OCI-LY3 (cell line): ENCODE measurements at regions not wholly inside any gene's neighbourhood (a gene's known extent, or its start where the extent isn't known, plus 50 kb on each side); places are given as distances from the start of the nearest gene placed in this dataset.

Source experiments
- EZH2phosphoT487 ChIP-seq: fragments of 200-600 bp; shearing (Covaris generic); IDR thresholded peaks from 2 replicates; pipeline ENCODE4 v1.6.1; 2018; ENCODE audit warnings: antibody characterized with exemption, mixed run types, low read depth
- TF ChIP-seq, protein P1 (sequence below): fragments of 200-600, 300-600 bp; sonication (generic); IDR thresholded peaks from 2 replicates; pipeline ENCODE4 v1.5.1; 2014; ENCODE audit warnings: antibody characterized with exemption, low read length, low read depth

DNA sequence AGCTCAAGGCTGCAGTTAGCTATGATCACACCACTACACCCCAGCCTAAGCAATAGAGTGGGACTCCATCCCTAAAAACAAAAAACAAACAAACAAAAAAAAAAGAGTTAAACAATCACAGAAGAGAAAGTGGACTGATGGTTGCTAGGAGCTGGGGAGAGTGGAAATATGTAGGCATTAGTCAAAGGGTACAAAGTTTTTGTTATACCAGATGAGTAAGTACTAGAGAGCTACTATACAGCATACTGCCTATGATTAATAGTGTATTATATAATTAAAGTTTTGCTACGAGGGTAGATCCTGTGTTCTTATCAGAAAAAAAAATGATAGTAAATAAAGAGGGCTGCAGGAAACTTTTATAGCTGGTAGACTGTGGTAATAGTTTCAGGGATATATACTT, 538.6 kb downstream of the ELAVL2 start:
- TF ChIP-seq, protein P1, sequence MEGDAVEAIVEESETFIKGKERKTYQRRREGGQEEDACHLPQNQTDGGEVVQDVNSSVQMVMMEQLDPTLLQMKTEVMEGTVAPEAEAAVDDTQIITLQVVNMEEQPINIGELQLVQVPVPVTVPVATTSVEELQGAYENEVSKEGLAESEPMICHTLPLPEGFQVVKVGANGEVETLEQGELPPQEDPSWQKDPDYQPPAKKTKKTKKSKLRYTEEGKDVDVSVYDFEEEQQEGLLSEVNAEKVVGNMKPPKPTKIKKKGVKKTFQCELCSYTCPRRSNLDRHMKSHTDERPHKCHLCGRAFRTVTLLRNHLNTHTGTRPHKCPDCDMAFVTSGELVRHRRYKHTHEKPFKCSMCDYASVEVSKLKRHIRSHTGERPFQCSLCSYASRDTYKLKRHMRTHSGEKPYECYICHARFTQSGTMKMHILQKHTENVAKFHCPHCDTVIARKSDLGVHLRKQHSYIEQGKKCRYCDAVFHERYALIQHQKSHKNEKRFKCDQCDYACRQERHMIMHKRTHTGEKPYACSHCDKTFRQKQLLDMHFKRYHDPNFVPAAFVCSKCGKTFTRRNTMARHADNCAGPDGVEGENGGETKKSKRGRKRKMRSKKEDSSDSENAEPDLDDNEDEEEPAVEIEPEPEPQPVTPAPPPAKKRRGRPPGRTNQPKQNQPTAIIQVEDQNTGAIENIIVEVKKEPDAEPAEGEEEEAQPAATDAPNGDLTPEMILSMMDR: no peak
- TF ChIP-seq EZH2phosphoT487: no peak
